Fibroblast of villous mesenchyme (primary cell): ENCODE measurements at regions not wholly inside any gene's neighbourhood (a gene's known extent, or its start where the extent isn't known, plus 50 kb on each side); places are given as distances from the start of the nearest gene placed in this dataset.

Experiments
- DNase-seq: peaks from one replicate; pipeline ENCODE4 v3.0.0-alpha.2; 2010; ENCODE audit warnings: low read depth
- H3K4me3 ChIP-seq: 2 replicates; pipeline ENCODE4 v1.5.1; 2011; ENCODE audit warnings: low read depth, mild to moderate bottlenecking, low read length
- CTCF ChIP-seq: IDR thresholded peaks from 2 replicates; pipeline ENCODE4 v1.5.1; 2012; ENCODE audit warnings: low read depth, mild to moderate bottlenecking, low read length; ENCODE audit not compliant: insufficient read depth

DNA sequence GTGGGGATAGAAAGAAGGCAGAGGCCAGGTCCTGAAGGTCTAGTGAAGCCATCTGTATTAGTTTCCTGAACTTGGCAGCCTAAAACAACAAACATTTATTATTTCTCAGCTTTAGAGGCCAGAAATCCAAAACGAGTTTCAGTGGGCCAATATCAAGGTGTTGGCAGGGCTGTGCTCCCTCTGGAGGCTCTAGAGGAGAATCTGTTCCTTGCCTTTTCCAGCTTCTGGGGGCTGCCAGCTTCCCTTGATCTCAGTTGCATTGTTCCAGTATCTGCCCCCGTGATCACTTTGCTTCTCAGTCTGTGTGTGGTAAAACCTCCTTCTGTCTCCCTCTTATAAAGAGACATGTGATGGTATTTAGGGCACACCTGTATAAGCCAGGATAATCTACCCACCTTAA lies 82.4 kb downstream of the MAFB start:
- H3K4me3 ChIP-seq, result no peak overlapping the region
- no peak for DNase-seq
- TF ChIP-seq CTCF, result no peak

GRCh38 chr20:40606237-40606636 lies 82.8 kb downstream of the MAFB start:
- H3K4me3 ChIP-seq, result no peak overlapping the region
- no peak for TF ChIP-seq CTCF
- DNase-seq, result no peak

- no peak for TF ChIP-seq CTCF
- no peak for DNase-seq
- no peak overlapping the region for H3K4me3 ChIP-seq
Measured at GRCh38 chr20:40604416-40604815, 84.6 kb downstream of the MAFB start.

DNA sequence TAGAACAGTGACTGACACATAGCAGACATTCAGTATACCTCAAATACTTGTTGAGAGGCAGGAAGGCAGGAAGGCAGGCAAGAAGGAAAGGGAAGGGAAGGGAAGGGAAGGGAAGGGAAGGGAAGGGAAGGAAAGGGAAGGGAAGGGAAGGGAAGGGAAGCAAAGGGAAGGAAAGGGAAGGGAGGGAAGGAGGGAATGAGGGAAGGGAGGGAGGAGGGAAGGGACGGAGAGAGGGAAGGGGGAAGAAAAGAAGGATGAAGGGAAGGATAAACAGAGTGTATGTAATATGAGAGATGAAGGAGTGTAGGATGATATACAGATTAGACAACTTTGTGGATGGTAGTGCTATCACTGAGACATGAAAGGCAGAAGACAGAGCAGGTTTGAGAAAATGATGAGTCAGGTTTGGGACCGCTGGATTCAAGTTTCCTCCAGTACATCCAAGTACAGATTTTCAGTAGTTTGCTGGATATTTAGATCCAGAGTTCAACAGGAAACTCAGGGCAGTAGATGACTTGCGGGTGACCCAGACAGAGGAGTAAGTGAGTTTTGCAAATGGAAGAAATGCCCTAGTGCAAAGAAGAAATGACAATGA lies 85.9 kb downstream of the MAFB start:
- no peak for TF ChIP-seq CTCF
- no peak for DNase-seq
- H3K4me3 ChIP-seq, result no peak overlapping the region

DNA sequence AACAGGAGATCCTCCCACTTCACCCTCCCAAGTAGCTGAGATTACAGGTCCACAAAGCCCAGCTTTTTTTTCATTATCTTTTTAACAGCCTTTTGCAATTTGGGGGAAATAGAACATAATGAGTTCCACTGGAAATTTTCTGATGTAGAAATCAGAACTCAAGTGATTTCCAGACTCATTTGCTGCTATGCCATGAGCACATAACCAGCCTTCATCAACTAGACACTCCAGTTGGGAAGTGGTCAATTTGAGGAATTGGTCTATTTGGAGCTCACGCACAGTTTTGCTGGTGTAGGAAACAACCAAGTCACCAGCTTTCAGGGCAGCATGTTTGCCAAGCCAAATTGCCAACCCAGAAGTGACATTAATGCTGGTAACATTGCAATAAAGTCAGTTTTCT lies 86.7 kb downstream of the MAFB start:
- no peak for TF ChIP-seq CTCF
- no peak for DNase-seq
- no peak overlapping the region for H3K4me3 ChIP-seq

- no peak for TF ChIP-seq CTCF
- H3K4me3 ChIP-seq, result no peak overlapping the region
- DNase-seq, result no peak
Measured at GRCh38 chr20:40600441-40601219, 88.4 kb downstream of the MAFB start.

DNA sequence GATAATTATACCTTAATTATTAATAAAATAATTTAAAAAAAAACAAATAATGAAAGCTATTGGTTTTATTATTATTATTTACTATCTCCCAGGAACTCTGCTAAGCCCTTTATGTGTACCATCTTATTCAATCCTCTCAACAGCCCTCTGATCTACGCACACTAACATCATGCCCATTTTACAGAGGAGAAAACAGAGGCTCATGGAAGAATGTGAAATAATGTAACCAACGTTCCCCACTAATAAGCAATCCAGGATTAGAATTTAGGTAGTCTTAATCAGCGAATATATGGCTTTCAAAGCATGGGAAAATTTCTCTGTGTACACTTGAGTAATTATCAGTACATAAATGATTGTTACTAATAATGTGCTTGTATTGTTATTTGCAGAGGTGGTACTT lies 89.0 kb downstream of the MAFB start:
- TF ChIP-seq CTCF, result no peak
- H3K4me3 ChIP-seq, result no peak overlapping the region
- no peak for DNase-seq
